ENCODE measurements at regions not wholly inside any gene's neighbourhood (a gene's known extent, or its start where the extent isn't known, plus 50 kb on each side); places are given as distances from the start of the nearest gene placed in this dataset.

GRCh38 chr1:208501542-208501941 is 257.4 kb upstream of the PLXNA2 start:
- Mint-ChIP-seq H3K4me1 (ENCODE audit: low read depth) (no peaks in the 10 kb centered on the region), H3K9me3 (peaks cover 9% of the 10 kb centered on the region), H3K27ac (no peak overlapping the region), H3K36me3 (ENCODE audit: low read depth) (no peaks in the 10 kb centered on the region), H3K4me3 (no peak overlapping the region), H3K27me3 (ENCODE audit: insufficient read depth) (peaks cover 1% of the 10 kb centered on the region)
- no peak for TF ChIP-seq CTCF (IDR thresholded peaks at IDR 0.05)
- DNase-seq, result no peak

DNA sequence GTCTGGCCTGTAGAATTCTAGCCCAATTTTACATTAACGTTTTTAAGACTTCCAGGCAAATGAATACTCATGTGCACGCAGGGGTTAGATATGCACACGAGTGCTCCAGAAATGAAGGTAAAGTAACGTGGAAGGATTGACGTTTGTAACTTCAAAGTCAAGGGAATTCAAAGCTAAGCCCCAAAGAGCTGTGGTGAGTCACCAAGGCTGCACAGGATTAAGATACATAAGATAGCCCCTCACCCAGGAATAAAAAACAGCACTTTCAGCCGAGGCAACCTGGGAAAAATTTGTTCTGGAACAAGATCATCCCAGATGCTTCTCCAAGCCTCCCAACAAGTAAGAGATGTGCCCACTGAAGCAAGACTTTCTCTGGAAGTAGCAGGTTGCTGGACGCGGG is 259.6 kb upstream of the PLXNA2 start:
- Mint-ChIP-seq H3K36me3 (ENCODE audit: low read depth) (no peaks in the 10 kb centered on the region), H3K27ac (no peak overlapping the region), H3K9me3 (peaks cover 9% of the 10 kb centered on the region), H3K4me3 (no peak overlapping the region), H3K4me1 (ENCODE audit: low read depth) (no peaks in the 10 kb centered on the region), H3K27me3 (ENCODE audit: insufficient read depth) (peaks cover 1% of the 10 kb centered on the region)
- no peak for DNase-seq
- TF ChIP-seq CTCF (IDR thresholded peaks at IDR 0.05), result no peak

DNA sequence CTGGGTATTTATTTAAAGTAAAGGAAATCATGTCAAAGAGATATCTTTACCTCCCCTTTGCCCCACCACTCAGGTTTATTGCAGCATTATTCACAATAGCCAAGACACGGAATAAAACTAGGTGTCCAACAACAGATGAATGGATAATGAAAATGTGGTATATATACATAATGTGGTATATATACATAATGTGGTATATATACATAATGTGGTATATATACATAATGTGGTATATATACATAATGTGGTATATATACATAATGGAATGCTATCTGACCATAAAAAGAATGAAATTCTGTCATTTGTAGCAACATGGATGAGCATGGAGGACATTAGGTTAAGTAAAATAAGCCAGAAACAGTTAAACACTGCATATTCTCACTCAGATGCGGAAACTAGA is 262.6 kb upstream of the PLXNA2 start:
- no peak overlapping the region for H3K4me3 Mint-ChIP-seq
- H3K27ac Mint-ChIP-seq, result no peak overlapping the region
- no peak for DNase-seq
- H3K36me3 Mint-ChIP-seq (ENCODE audit: low read depth), result no peaks in the 10 kb centered on the region
- H3K4me1 Mint-ChIP-seq (ENCODE audit: low read depth), result peaks cover 9% of the 10 kb centered on the region; the same call in 1 of the 2 replicates
- peaks cover 9% of the 10 kb centered on the region for H3K9me3 Mint-ChIP-seq
- H3K27me3 Mint-ChIP-seq (ENCODE audit: insufficient read depth), result peaks cover 1% of the 10 kb centered on the region
- TF ChIP-seq CTCF (IDR thresholded peaks at IDR 0.05), result no peak

GRCh38 chr1:208509072-208509471 is 264.9 kb upstream of the PLXNA2 start:
- Mint-ChIP-seq H3K9me3 (peaks cover 9% of the 10 kb centered on the region), H3K27ac (no peak overlapping the region), H3K36me3 (ENCODE audit: low read depth) (no peaks in the 10 kb centered on the region), H3K27me3 (ENCODE audit: insufficient read depth) (peaks cover 1% of the 10 kb centered on the region), H3K4me1 (ENCODE audit: low read depth) (peaks cover 9% of the 10 kb centered on the region; the same call in 1 of the 2 replicates), H3K4me3 (no peak overlapping the region)
- DNase-seq, result no peak
- no peak for TF ChIP-seq CTCF (IDR thresholded peaks at IDR 0.05)

DNA sequence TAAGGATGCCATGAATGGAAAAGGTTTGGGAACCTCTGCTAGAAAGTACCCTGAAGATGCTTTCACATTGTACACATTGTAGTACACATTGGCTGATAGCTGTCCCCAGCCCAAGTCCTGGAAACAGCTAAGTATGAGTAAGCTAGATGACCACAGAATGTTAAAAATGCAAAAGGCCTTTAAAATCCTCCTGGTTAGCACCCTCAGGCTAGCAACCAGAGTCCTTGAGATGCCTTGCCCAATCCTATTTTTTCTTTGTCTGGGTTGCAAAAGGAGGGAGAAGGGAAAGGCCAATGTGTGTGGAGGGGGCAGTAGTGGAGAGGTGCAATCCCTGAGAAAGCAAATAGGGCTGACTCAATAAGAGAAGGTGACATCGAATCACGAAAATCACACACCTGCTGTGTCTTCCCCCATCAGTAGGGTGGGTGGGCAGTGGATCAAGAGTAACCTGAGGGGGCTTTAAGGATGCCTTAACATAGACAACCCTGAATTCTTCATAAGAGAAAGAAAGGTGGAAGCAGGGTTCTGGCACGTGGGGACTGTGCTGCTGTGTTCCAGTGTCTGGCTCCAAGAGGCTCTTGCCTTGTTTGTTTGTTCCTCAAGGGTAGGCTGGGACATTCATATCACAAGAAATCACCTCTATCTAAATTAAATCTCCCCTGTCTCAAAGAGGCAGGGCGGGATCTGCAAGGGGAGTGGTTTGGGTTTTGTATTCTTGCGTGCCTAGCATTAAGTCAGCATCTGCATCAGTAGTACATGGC is 266.2 kb upstream of the PLXNA2 start:
- peaks cover 9% of the 10 kb centered on the region; the same call in 1 of the 2 replicates for H3K4me1 Mint-ChIP-seq (ENCODE audit: low read depth)
- H3K9me3 Mint-ChIP-seq, result peaks cover under 1% of the 10 kb centered on the region; the same call in 1 of the 2 replicates
- TF ChIP-seq CTCF (IDR thresholded peaks at IDR 0.05), result no peak
- H3K27me3 Mint-ChIP-seq (ENCODE audit: insufficient read depth), result no peaks in the 10 kb centered on the region; the same call in 1 of the 2 replicates
- no peaks in the 10 kb centered on the region for H3K36me3 Mint-ChIP-seq (ENCODE audit: low read depth)
- peak; percentile 80 for DNase-seq
- peak overlapping the region; percentile 11; the same call in 1 of the 2 replicates for H3K27ac Mint-ChIP-seq
- no peak overlapping the region for H3K4me3 Mint-ChIP-seq

Measured in HFFc6 (cell line).